ENCODE measurements at regions not wholly inside any gene's neighbourhood (a gene's known extent, or its start where the extent isn't known, plus 50 kb on each side); places are given as distances from the start of the nearest gene placed in this dataset.
"Not testable (repeated sequence)": the region's sequence is repeated elsewhere in the genome, so short reads cannot be mapped to it uniquely, and the experiment has no call there.

GRCh38 chr6:101090281-101090680 is 209.2 kb upstream of the ASCC3 start:
- POLR2A ChIA-PET, result no interaction called here
- no peaks in the 10 kb centered on the region for H3K36me3 ChIP-seq (ENCODE audit: insufficient read depth, low read length)
- peaks cover 15 to 28% (median 25%) of the 10 kb centered on the region in 5 donors for H3K9me3 Mint-ChIP-seq
- H3K36me3 Mint-ChIP-seq, result no peaks in the 10 kb centered on the region
- H3K27me3 ChIP-seq (ENCODE audit: insufficient read depth, low read length, poor library complexity, severe bottlenecking), result no peaks in the 10 kb centered on the region
- no peaks in the 10 kb centered on the region for H3K4me1 Mint-ChIP-seq
- peaks cover 3 to 4% of the 10 kb centered on the region in 2 donors for H3K27me3 Mint-ChIP-seq
- no peaks in the 10 kb centered on the region for H3K9me3 ChIP-seq (ENCODE audit: low read length)
- H3K4me3 ChIP-seq (ENCODE audit: low read length), result no peak overlapping the region
- no peak overlapping the region for H3K27ac ChIP-seq (ENCODE audit: low read depth, low read length)
- DNase-seq, result no peak
- CTCF ChIA-PET, result no interaction called here
- H3K4me3 Mint-ChIP-seq, result no peak overlapping the region
- no peaks in the 10 kb centered on the region for H3K4me1 ChIP-seq (ENCODE audit: insufficient read depth, low read length)
- no peak overlapping the region for H3K27ac Mint-ChIP-seq

GRCh38 chr6:101098605-101099004 is 217.5 kb upstream of the ASCC3 start:
- H3K9me3 Mint-ChIP-seq; H3K4me1 ChIP-seq (ENCODE audit: insufficient read depth, low read length); H3K4me1 Mint-ChIP-seq; H3K27me3 Mint-ChIP-seq; H3K4me3 ChIP-seq (ENCODE audit: low read length); H3K27ac Mint-ChIP-seq; H3K4me3 Mint-ChIP-seq; H3K27me3 ChIP-seq (ENCODE audit: insufficient read depth, low read length, poor library complexity, severe bottlenecking); POLR2A ChIA-PET; H3K36me3 Mint-ChIP-seq; H3K9me3 ChIP-seq (ENCODE audit: low read length); H3K27ac ChIP-seq (ENCODE audit: low read depth, low read length); DNase-seq; CTCF ChIA-PET; H3K36me3 ChIP-seq (ENCODE audit: insufficient read depth, low read length): not testable (repeated sequence)

- Histone ChIP-seq H3K27me3 (ENCODE audit: insufficient read depth, low read length, poor library complexity, severe bottlenecking) (no peaks in the 10 kb centered on the region), H3K27ac (ENCODE audit: low read depth, low read length) (no peak overlapping the region), H3K36me3 (ENCODE audit: insufficient read depth, low read length) (no peaks in the 10 kb centered on the region), H3K4me1 (ENCODE audit: insufficient read depth, low read length) (no peaks in the 10 kb centered on the region), H3K4me3 (ENCODE audit: low read length) (no peak overlapping the region), H3K9me3 (ENCODE audit: low read length) (no peaks in the 10 kb centered on the region)
- DNase-seq, result no peak
- no peaks in the 10 kb centered on the region for H3K27me3 Mint-ChIP-seq
- H3K9me3 Mint-ChIP-seq, result peaks cover 0 to 11% (median 3%) of the 10 kb centered on the region in 5 donors
- H3K4me3 Mint-ChIP-seq, result no peak overlapping the region
- ChIA-PET CTCF (no interaction called here), POLR2A (no interaction called here)
- H3K4me1 Mint-ChIP-seq, result no peaks in the 10 kb centered on the region
- H3K36me3 Mint-ChIP-seq, result no peaks in the 10 kb centered on the region
- no peak overlapping the region for H3K27ac Mint-ChIP-seq
These were observed 221.6 kb upstream of the ASCC3 start for GRCh38 chr6:101102702-101103101.

GRCh38 chr6:101108286-101108685 is 227.2 kb upstream of the ASCC3 start:
- Mint-ChIP-seq H3K4me1 (no peaks in the 10 kb centered on the region), H3K4me3 (no peak overlapping the region), H3K9me3 (peaks cover 0 to 2% (median 0%) of the 10 kb centered on the region in 5 donors), H3K27me3 (no peaks in the 10 kb centered on the region), H3K36me3 (no peaks in the 10 kb centered on the region), H3K27ac (no peak overlapping the region)
- H3K27ac ChIP-seq (ENCODE audit: low read depth, low read length), result no peak overlapping the region
- no peaks in the 10 kb centered on the region for H3K36me3 ChIP-seq (ENCODE audit: insufficient read depth, low read length)
- H3K9me3 ChIP-seq (ENCODE audit: low read length), result no peaks in the 10 kb centered on the region
- H3K27me3 ChIP-seq (ENCODE audit: insufficient read depth, low read length, poor library complexity, severe bottlenecking), result no peaks in the 10 kb centered on the region
- no peak overlapping the region for H3K4me3 ChIP-seq (ENCODE audit: low read length)
- ChIA-PET POLR2A (no interaction called here), CTCF (no interaction called here)
- DNase-seq, result no peak
- no peaks in the 10 kb centered on the region for H3K4me1 ChIP-seq (ENCODE audit: insufficient read depth, low read length)

GRCh38 chr6:101110814-101111213 is 229.7 kb upstream of the ASCC3 start:
- no peaks in the 10 kb centered on the region for H3K4me1 Mint-ChIP-seq
- no peaks in the 10 kb centered on the region for H3K27me3 Mint-ChIP-seq
- H3K4me1 ChIP-seq (ENCODE audit: insufficient read depth, low read length), result no peaks in the 10 kb centered on the region
- H3K36me3 Mint-ChIP-seq, result no peaks in the 10 kb centered on the region
- no peak overlapping the region for H3K4me3 ChIP-seq (ENCODE audit: low read length)
- H3K27ac Mint-ChIP-seq, result no peak overlapping the region
- no peaks in the 10 kb centered on the region for H3K9me3 ChIP-seq (ENCODE audit: low read length)
- peaks cover 0 to under 1% (median 0%) of the 10 kb centered on the region in 5 donors for H3K9me3 Mint-ChIP-seq
- POLR2A ChIA-PET, result no interaction called here
- no peak overlapping the region for H3K4me3 Mint-ChIP-seq
- CTCF ChIA-PET, result no interaction called here
- H3K27ac ChIP-seq (ENCODE audit: low read depth, low read length), result no peak overlapping the region
- H3K36me3 ChIP-seq (ENCODE audit: insufficient read depth, low read length), result no peaks in the 10 kb centered on the region
- no peak for DNase-seq
- H3K27me3 ChIP-seq (ENCODE audit: insufficient read depth, low read length, poor library complexity, severe bottlenecking), result no peaks in the 10 kb centered on the region

GRCh38 chr6:101113468-101114260 is 232.5 kb upstream of the ASCC3 start:
- no peaks in the 10 kb centered on the region for H3K36me3 ChIP-seq (ENCODE audit: insufficient read depth, low read length)
- Mint-ChIP-seq H3K27me3 (no peaks in the 10 kb centered on the region), H3K36me3 (no peaks in the 10 kb centered on the region), H3K4me1 (no peaks in the 10 kb centered on the region), H3K4me3 (no peak overlapping the region), H3K27ac (no peak overlapping the region), H3K9me3 (no peaks in the 10 kb centered on the region)
- no peak for DNase-seq
- no peaks in the 10 kb centered on the region for H3K27me3 ChIP-seq (ENCODE audit: insufficient read depth, low read length, poor library complexity, severe bottlenecking)
- POLR2A ChIA-PET, result no interaction called here
- no peak overlapping the region for H3K4me3 ChIP-seq (ENCODE audit: low read length)
- no peaks in the 10 kb centered on the region for H3K4me1 ChIP-seq (ENCODE audit: insufficient read depth, low read length)
- CTCF ChIA-PET, result no interaction called here
- H3K9me3 ChIP-seq (ENCODE audit: low read length), result no peaks in the 10 kb centered on the region
- no peak overlapping the region for H3K27ac ChIP-seq (ENCODE audit: low read depth, low read length)

- H3K9me3 Mint-ChIP-seq, result no peaks in the 10 kb centered on the region
- H3K27ac Mint-ChIP-seq, result no peak overlapping the region
- no peaks in the 10 kb centered on the region for H3K27me3 Mint-ChIP-seq
- no peaks in the 10 kb centered on the region for H3K4me1 Mint-ChIP-seq
- no peaks in the 10 kb centered on the region for H3K36me3 ChIP-seq (ENCODE audit: insufficient read depth, low read length)
- no peaks in the 10 kb centered on the region for H3K9me3 ChIP-seq (ENCODE audit: low read length)
- no peak overlapping the region for H3K4me3 ChIP-seq (ENCODE audit: low read length)
- no peaks in the 10 kb centered on the region for H3K27me3 ChIP-seq (ENCODE audit: insufficient read depth, low read length, poor library complexity, severe bottlenecking)
- H3K4me1 ChIP-seq (ENCODE audit: insufficient read depth, low read length), result no peaks in the 10 kb centered on the region
- H3K4me3 Mint-ChIP-seq, result no peak overlapping the region
- H3K36me3 Mint-ChIP-seq, result no peaks in the 10 kb centered on the region
- DNase-seq, result no peak
- H3K27ac ChIP-seq (ENCODE audit: low read depth, low read length), result no peak overlapping the region
- POLR2A ChIA-PET, result no interaction called here
- CTCF ChIA-PET, result no interaction called here
These were observed 233.6 kb upstream of the ASCC3 start for GRCh38 chr6:101114703-101115102.

- no peak overlapping the region for H3K4me3 Mint-ChIP-seq
- H3K36me3 ChIP-seq (ENCODE audit: insufficient read depth, low read length), result no peaks in the 10 kb centered on the region
- H3K36me3 Mint-ChIP-seq, result no peaks in the 10 kb centered on the region
- no peaks in the 10 kb centered on the region for H3K9me3 ChIP-seq (ENCODE audit: low read length)
- H3K4me1 Mint-ChIP-seq, result no peaks in the 10 kb centered on the region
- CTCF ChIA-PET, result no interaction called here
- DNase-seq, result no peak
- H3K27ac ChIP-seq (ENCODE audit: low read depth, low read length), result no peak overlapping the region
- H3K4me1 ChIP-seq (ENCODE audit: insufficient read depth, low read length), result no peaks in the 10 kb centered on the region
- H3K27me3 ChIP-seq (ENCODE audit: insufficient read depth, low read length, poor library complexity, severe bottlenecking), result no peaks in the 10 kb centered on the region
- H3K9me3 Mint-ChIP-seq, result no peaks in the 10 kb centered on the region
- POLR2A ChIA-PET, result no interaction called here
- no peak overlapping the region for H3K4me3 ChIP-seq (ENCODE audit: low read length)
- no peak overlapping the region for H3K27ac Mint-ChIP-seq
- H3K27me3 Mint-ChIP-seq, result no peaks in the 10 kb centered on the region
These were observed 235.2 kb upstream of the ASCC3 start for GRCh38 chr6:101116337-101116736.

Measured in CD8-positive, alpha-beta memory T cell (primary cell).